Activated CD8-positive, alpha-beta memory T cell treated with anti-CD3 and anti-CD28 coated beads for 1 hour (primary cell): ENCODE measurements at regions not wholly inside any gene's neighbourhood (a gene's known extent, or its start where the extent isn't known, plus 50 kb on each side); places are given as distances from the start of the nearest gene placed in this dataset.
"Not testable (repeated sequence)": the region's sequence is repeated elsewhere in the genome, so short reads cannot be mapped to it uniquely, and the experiment has no call there.

Source experiments
- DNase-seq, 2 donors: peaks; one replicate each; pipeline ENCODE4 v3.0.0-alpha.2; 2020; ENCODE audit warnings: low read depth in 1 of 2; ENCODE audit errors: extremely low read depth in 1 of 2

DNA sequence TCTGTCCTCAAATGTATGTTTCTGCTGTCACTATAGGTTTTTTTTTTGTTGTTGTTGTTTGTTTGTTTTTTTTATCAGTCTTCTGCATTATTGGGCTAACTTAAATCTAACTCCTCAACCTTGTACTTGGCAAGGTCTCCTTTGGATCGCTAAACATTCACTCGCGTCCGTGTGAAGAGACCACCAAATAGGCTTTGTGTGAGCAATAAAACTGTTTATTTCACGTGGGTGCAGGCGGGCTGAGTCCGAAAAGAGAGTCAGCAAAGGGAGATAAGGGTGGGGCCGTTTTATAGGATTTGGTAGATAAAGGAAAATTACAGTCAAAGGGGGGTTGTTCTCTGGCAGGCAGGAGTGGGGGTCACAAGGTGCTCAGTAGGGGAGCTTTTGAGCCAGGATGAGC is 845.6 kb upstream of the ANO3 start:
- DNase-seq, result not testable (repeated sequence)

DNA sequence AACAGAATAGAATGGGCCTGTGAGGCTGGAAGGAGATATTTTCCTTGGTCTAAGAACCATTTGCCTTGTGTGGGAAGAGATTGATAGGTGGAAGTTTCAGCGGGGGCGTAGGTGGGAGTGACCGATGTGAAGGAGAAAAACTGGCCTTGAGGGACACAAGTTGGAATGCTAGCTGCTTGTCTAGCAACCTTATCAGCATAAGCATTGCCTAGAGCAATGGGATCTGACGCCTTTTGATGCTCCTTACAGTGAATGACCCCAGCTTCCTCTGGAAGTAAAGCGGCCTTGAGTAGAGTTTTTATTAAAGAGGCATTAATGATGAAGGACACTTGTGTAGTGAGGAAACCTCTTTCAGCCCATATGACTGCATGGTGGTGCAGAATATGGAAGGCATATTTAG is 843.8 kb upstream of the ANO3 start:
- DNase-seq, result not testable (repeated sequence)

DNA sequence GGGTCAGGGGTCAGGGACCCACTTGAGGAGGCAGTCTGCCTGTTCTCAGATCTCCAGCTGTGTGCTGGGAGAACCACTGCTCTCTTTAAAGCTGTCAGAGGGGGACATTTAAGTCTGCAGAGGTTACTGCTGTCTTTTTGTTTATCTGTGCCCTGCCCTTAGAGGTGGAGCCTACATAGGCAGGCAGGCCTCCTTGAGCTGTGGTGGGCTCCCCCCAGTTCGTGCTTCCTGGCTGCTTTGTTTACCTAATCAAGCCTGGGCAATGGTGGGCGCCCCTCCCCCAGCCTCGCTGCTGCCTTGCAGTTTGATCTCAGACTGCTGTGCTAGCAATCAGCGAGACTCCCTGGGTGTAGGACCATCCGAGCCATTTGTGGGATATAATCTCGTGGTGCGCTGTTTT is 830.5 kb upstream of the ANO3 start:
- DNase-seq, result not testable (repeated sequence)

DNA sequence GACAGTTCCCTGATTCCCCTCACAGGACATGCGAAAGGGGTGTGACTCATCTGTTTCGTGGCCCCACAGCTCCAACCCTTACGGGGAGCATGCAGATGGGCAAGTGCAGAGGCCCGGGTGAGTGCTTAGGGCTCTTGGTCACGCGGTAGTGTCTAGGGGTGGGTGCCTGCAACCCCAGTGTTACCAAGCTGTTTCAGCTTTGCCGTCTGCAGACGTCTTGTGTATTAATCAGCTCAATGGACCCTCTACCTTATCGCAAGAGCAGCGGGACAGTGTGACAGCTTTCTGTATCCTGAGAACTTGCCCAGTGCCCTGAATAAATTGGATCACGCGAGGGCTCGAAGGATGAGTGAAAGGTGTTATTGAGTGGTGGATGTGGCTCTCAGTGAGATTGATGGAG is 816.4 kb upstream of the ANO3 start:
- no peak for DNase-seq

DNA sequence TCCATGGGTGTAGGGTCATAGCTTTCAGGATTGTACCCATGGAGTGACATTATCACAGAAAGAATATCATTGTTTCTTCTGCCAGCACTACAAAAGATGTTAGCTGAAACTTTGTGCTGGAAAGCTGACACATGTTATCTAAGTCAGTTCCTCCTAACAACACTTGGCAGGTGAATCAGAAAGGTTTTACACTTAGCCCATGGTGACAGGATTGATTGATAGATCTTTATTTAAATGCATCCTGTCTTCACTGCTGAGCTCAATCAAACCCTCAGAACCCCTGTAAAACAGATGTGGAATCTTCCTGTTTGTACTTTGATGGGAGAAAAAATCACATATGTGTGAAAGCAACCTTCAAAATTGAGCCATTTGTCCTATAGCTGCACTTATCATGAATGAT is 811.5 kb upstream of the ANO3 start:
- no peak for DNase-seq

DNA sequence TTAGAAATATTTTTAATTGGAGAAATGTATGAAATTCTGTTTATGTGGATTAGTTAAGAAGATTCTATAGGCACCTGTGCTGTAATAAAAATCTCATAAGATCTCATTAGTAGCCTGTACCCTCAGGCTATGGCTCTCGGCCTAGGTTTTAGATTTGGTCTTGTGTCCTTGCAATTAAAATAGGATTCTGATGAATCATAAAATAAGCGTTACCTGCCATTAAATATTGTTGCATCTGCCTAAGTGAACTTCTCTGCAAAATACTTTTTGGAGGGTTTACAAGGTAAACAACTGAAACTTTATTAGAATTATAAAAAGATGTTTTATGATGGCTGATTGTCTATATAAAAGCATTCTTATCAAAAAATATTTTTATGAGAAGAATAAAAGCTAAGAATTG is 804.1 kb upstream of the ANO3 start:
- no peak for DNase-seq

DNA sequence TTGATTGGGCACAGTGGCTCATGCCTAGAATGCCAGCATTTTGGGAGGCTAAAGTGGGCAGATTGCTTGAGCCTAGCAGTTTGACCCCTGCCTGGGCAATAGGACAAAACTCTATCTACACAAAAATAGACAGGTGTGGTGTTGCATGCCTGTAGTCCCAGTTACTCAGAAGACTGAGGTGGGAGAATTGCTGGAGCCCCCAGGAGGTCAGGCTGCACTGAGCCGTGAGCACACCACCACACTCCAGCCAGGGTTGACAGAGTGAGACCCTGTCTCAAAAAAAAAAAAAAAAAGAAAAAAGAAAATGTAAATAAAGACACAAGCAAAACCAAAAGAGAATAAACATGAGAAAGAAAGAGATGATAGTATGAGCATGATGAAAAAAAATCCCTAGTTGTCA is 802.4 kb upstream of the ANO3 start:
- no peak for DNase-seq

DNA sequence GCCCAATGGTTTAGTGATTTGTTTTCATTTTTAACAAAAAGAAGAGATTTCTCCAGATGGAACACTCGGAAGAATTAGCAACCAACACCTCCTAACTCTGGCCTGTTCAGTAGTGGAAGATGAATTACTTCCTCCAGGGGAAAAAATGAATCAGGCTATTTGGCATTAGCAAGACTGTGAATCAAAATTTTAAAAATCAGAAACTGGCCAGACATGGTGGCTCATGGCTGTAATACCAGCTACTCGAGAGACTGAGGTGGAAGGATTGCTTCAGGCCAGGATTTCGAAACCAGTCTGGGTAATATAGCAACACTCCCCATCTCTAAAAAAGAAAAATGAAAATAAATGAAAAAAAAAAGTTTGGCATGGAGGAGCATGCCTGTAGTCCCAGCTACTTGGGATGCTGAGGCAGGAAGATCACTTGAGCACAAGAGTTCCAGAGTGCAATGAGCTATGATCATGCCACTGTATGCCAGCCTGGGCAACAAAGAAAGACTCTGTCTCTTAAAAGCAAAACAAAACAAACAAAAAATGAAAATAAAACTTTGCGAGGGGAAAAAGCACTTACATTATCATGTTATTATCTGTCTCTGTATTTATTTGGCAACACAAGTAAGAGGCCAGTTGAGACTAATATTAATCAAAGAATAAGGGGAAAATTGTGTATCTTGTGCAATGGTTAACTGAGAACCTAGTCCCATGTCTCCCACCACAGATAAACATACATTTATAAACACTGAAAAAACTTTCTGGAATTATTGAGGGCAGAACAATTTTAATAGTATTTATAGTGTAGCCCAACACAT is 796.3 kb upstream of the ANO3 start:
- DNase-seq, result no peak

DNA sequence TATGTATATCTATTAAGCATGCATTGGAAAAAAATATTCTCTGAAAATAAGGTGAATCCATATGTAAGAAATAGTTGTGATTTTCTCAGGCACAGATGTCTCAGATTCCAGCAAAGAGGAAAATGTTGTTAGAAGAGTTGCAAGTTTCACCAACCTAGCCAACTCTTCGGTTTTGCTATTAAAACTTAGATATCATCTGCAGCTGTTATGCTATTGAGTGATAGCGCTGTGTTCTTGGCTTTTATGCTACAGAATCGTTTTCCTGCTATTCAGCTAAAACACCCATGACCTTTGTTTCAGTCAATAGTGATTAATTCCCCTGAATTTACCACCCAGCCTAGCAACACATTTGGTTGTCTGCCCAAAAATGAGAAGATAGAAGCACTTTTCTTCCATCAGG is 795.6 kb upstream of the ANO3 start:
- DNase-seq, result no peak

DNA sequence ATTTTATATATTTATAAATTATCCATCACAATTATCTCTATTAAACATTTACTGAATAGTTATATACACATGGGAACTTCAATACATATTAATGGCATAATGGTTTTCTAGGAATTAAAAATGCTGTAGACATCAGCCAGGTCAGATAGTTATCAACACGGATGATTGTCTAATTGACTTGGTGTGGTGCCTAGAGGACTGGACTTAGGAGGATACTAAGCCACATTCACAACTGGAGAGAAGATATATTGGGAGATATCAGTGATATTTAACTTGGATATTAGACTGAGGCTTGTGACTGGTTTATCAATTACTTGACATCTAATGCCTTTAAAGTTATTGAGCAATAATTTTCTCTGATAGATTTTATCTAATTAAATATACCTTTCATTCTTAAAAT is 794.5 kb upstream of the ANO3 start:
- no peak for DNase-seq

DNA sequence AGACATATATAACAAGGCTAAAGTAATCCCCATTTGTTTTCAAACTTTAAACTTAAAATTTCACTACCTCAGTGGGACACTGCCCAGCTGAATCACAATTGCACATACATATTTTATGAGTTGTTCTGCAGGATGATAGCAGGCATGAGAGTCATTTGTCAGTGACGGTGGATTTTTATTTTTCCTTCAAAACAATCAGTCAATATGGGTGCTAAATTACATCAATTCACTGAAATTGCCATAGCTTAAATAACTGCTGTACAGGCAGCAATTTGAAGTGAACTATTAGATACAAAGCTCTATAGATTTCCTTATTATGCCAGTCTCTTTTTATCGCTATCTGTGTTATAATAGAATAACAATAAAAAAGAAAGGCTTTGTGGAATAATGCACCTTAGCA is 784.6 kb upstream of the ANO3 start:
- no peak for DNase-seq

DNA sequence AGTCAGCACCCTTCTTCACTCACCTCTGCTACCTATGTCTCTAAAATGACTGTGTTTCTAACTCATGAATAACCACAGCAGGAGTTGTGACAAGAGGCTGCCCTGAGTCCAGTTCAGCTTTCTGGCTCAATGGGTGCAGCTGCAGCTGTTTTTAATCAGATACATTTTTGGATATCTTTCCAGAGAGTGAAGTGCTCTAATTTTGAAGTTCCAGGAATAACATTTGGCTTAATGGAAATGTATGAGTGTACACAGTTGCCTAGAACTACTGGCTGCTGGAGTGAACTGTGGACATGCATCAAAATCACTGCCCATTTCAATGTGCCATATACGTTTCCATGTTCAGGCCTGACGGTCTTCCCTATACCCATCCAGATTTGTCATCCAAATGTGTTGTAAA is 769.5 kb upstream of the ANO3 start:
- no peak for DNase-seq

DNA sequence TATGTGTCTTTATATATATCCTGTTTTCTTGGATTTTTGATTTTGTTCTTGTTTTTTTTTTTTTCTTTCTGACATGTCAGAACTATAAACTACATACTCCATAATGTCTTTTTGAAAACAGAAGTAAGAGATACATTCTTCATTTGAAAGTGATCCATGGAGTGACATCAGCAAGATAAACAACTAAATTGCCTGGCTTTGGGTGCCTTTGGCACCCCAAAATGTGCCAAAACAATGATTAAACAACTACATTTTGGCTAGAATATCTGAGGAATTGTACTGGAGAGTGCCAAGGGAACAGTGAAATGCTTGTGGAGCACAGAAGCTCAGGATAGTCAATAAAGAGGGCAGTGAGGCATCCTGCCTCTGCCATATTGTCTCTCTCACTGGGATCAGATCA is 766.1 kb upstream of the ANO3 start:
- DNase-seq, result no peak

DNA sequence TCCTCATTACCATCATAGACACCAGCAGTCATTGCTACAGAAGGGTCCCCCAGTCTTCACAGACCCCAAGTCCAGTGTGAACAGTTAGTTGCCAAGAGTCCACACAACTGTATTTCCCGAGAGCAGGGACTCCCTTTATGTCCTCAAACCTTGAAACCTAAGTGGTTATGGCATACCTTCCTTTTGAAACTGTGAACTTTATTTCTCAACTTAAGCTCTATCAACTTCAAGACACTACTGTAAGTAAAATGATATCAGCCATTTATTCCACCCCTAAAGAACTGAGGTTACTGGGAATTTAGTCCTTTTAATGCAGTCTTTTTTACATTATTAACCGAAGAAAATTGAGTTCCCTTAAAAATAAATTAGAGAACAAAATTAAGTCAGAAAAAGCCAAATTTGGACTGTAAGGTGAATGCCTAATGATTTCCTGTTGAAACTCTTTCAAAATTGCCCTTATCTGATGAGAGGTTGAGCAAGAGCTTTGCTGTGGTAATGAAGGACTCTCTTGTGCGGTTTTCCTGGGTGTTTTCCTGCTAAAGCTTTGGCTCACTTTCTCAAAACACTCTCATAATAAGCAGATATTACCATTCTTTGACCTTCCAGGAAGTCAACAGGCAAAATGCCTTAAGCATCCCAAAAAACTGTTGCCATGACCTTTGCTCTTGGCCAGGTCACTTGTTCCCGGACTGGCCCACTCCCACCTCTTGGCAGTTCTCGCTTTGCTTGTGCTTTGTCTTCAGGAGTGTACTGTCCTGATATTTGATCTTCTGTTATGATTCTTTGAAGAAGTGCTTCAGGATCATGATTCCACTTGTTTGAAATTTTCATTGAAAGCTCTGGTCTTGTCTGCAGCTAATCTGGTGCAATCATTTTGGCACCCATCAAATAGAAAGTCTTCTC is 765.4 kb upstream of the ANO3 start:
- no peak for DNase-seq

DNA sequence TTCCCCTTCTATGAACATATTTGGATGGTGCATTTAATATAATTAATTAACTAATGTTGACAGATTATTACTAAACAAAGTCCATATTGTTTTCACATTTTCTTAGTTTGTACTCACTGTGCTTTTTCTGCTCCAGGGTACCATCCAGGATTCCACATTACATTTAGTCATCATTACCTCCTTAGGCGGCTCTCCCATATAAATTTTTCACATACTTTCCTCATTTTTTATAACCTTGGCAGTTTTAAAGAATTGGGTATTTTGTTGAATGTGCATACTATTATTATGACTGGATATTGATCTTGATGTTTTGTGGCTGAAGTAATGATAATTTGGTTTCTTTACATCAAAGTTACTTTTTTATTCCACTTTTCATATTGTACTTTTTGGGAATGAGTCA is 755.6 kb upstream of the ANO3 start:
- no peak for DNase-seq

DNA sequence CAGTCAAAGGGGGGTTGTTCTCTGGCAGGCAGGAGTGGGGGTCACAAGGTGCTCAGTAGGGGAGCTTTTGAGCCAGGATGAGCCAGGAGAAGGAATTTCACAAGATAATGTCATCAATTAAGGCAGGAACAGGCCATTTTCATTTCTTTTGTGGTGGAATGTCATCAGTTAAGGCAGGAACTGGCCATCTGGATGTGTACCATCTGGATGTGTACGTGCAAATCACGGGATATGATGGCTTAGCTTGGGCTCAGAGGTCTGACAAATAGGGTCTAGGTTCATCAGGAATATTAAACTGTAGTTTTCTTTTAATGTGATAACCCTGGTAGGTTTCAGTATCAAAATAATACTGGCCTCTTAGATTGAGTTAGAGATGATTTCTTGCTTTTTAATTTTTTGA is 752.4 kb upstream of the ANO3 start:
- not testable (repeated sequence) for DNase-seq

DNA sequence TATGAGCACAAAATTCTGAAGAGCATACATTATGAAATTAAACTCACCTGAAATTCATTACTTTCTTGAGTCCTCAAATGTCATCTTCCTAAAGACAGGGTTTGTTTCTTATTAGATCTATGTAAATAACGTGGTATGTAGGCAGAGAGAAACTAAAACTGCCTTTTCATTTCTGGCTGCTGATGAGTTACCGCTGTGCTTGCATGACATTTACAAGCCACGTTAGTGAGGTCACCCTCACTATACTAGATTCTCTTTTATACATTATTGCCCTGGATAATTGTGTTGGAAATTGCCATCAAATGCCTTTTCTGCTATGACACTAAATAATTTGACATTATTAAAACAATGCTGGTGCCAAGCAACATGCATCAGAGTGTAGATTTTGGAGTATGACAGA is 748.3 kb upstream of the ANO3 start:
- DNase-seq, result no peak

DNA sequence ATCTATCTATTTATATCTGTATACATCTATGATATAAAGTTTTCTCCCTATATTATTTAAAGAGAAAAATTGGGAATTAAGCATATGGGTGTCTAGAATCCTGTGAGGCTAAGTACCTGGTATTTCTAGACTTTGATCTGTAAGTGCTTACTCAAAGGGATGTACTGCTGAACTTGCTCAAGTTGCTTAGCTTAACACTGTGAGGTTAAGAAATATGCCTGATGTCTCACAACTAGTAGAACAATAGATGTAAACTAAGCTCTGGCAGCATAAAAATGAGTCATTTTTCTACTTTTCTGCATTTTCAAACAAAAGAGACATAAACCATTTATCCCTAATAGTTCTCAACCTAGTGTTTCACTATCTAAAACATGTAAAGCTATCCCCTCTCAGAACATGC is 744.4 kb upstream of the ANO3 start:
- DNase-seq, result no peak

DNA sequence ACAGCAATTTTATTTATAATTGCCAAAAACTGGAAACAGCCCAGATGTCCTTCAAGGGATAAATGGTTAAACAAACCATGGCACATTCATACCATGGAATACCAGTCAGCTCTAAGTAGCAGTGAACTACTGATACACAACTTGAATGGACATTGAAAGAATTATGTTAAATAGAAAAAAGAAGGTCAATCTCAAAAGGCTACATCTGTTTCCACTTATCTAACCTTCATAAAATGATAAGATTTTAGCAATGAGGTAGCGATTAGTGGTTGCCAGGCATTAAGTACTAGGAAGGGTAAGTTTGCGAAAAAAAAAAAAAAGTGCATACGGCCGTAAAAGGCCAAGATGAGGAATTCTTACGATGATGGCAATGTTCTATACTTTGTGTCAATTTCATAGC is 738.7 kb upstream of the ANO3 start:
- no peak for DNase-seq

DNA sequence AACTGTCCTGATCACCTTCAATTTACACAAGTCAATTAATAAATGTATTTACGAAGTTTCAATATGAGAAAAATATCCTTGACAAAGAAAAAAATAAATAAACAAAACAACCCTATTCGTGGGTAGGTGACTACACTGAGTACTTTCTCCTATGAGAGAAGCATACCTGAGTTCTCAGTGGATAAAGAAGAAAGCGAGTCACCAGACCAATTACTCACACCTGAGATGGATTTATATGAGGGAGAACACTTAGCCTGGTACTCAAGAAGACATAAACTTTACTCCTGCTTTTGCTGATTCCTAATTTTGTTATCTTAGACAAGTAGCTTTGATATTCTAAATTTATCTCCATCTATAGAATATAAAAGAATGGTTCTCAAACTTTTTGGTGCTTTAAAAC is 735.2 kb upstream of the ANO3 start:
- DNase-seq, result no peak

DNA sequence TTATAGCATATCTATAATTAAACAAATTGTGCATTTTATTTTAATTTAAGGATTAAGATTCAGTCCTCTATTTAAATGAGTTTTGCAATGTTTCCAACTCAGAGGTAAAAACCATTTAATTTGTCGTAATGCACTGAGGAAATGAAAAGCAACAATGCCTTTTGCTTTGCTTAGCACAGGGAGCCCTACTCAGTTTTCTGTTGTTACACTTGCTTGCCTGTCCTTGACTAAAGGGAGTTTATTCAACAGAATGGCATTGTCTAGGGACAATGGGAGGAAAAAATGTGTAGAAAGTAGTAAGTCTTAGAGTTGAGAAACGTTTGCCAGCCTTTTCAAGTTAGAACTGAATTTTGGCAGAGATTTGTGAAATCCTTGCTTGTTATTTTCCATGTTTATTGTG is 734.2 kb upstream of the ANO3 start:
- no peak for DNase-seq

DNA sequence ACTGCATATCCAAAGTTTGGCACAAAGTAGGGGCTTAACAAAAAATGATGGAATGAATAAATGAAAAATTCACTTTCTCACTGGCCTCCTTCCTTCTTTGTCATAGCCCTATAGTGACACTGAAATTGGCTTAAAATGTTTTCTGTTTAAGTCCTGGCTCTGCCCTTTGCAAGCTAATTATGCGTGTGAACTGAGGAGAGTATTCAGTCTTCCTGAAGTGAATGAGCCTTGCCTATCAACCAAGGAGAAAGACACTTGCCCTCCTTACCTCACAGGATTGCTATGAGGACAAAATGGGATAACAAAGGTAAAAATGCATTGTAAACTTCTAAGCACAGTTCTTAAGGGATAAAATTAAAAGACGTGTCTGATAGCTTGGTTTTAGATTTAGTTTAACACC is 729.8 kb upstream of the ANO3 start:
- DNase-seq, result no peak
